HG03095 (cell line): ENCODE measurements at regions not wholly inside any gene's neighbourhood (a gene's known extent, or its start where the extent isn't known, plus 50 kb on each side); places are given as distances from the start of the nearest gene placed in this dataset.
"Not testable (repeated sequence)": the region's sequence is repeated elsewhere in the genome, so short reads cannot be mapped to it uniquely, and the experiment has no call there.

Source experiments
- ATAC-seq: cut with Tn5 transposase; IDR thresholded peaks from one replicate; pipeline ENCODE4 v1.9.1; 2021; ENCODE audit warnings: moderate library complexity; ENCODE audit not compliant: unreplicated experiment

- no peak for ATAC-seq
Observed at GRCh38 chr6:85111481-85112011, 338.3 kb upstream of the NT5E start.

GRCh38 chr6:85110943-85111342, 338.9 kb upstream of the NT5E start:
- no peak for ATAC-seq

GRCh38 chr6:85107701-85108100, 342.2 kb upstream of the NT5E start:
- no peak for ATAC-seq

- ATAC-seq, result no peak
Observed at GRCh38 chr6:85096976-85097375, 332.6 kb upstream of the TBX18 start.

- no peak for ATAC-seq
Observed at GRCh38 chr6:85092226-85092625, 327.8 kb upstream of the TBX18 start.

GRCh38 chr6:85089255-85089654, 324.9 kb upstream of the TBX18 start:
- ATAC-seq, result no peak

- ATAC-seq, result no peak
Observed at GRCh38 chr6:85085875-85086274, 321.5 kb upstream of the TBX18 start.

- ATAC-seq, result no peak
Observed at GRCh38 chr6:85081102-85081501, 316.7 kb upstream of the TBX18 start.

- no peak for ATAC-seq
Observed at GRCh38 chr6:85079761-85080160, 315.4 kb upstream of the TBX18 start.

GRCh38 chr6:85078058-85078457, 313.7 kb upstream of the TBX18 start:
- no peak for ATAC-seq

GRCh38 chr6:85077098-85077497, 312.7 kb upstream of the TBX18 start:
- no peak for ATAC-seq

GRCh38 chr6:85071845-85072244, 307.4 kb upstream of the TBX18 start:
- ATAC-seq, result not testable (repeated sequence)

GRCh38 chr6:85069577-85069976, 305.2 kb upstream of the TBX18 start:
- ATAC-seq, result no peak

GRCh38 chr6:85068221-85068620, 303.8 kb upstream of the TBX18 start:
- ATAC-seq, result no peak

GRCh38 chr6:85066266-85066665, 301.9 kb upstream of the TBX18 start:
- ATAC-seq, result no peak

GRCh38 chr6:85065831-85066230, 301.4 kb upstream of the TBX18 start:
- ATAC-seq, result no peak

GRCh38 chr6:85063611-85064010, 299.2 kb upstream of the TBX18 start:
- ATAC-seq, result no peak

GRCh38 chr6:85062884-85063283, 298.5 kb upstream of the TBX18 start:
- ATAC-seq, result no peak

GRCh38 chr6:85058806-85059205, 294.4 kb upstream of the TBX18 start:
- ATAC-seq, result no peak

GRCh38 chr6:85050149-85050548, 285.8 kb upstream of the TBX18 start:
- no peak for ATAC-seq

GRCh38 chr6:85049282-85049681, 284.9 kb upstream of the TBX18 start:
- no peak for ATAC-seq

GRCh38 chr6:85047818-85048217, 283.4 kb upstream of the TBX18 start:
- no peak for ATAC-seq

GRCh38 chr6:85045767-85046166, 281.4 kb upstream of the TBX18 start:
- ATAC-seq, result not testable (repeated sequence)

- no peak for ATAC-seq
Observed at GRCh38 chr6:85044361-85044760, 280.0 kb upstream of the TBX18 start.
